Nephron progenitor cell (in vitro differentiated cells): ENCODE measurements at regions not wholly inside any gene's neighbourhood (a gene's known extent, or its start where the extent isn't known, plus 50 kb on each side); places are given as distances from the start of the nearest gene placed in this dataset.

Experiments
- DNase-seq: peaks from one replicate; pipeline ENCODE4 v3.0.0; 2021
- H3K27ac Mint-ChIP-seq: 2 replicates; pipeline ENCODE4 v1.8.0; 2021; ENCODE audit warnings: mild to moderate bottlenecking, moderate library complexity, mixed read lengths
- H3K27me3 Mint-ChIP-seq: 2 replicates; pipeline ENCODE4 v1.8.0; 2021; ENCODE audit warnings: mild to moderate bottlenecking, low read depth, mixed read lengths; ENCODE audit not compliant: poor library complexity
- H3K36me3 Mint-ChIP-seq: 2 replicates; pipeline ENCODE4 v1.8.0; 2021; ENCODE audit warnings: low read depth, mixed read lengths
- H3K4me1 Mint-ChIP-seq: 2 replicates; pipeline ENCODE4 v1.8.0; 2021; ENCODE audit warnings: mixed read lengths
- H3K4me3 Mint-ChIP-seq: 2 replicates; pipeline ENCODE4 v1.8.0; 2021; ENCODE audit warnings: mild to moderate bottlenecking, moderate library complexity, mixed read lengths
- H3K9me3 Mint-ChIP-seq: 2 replicates; pipeline ENCODE4 v1.8.0; 2021; ENCODE audit warnings: mild to moderate bottlenecking, moderate library complexity, mixed read lengths
- CTCF ChIP-seq: fragments of 200-600 bp; sonication (generic); IDR thresholded peaks from 2 replicates; pipeline ENCODE4 v1.5.0; 2021; ENCODE audit warnings: antibody characterized with exemption

- peaks cover 59% of the 10 kb centered on the region for H3K9me3 Mint-ChIP-seq
- no peak overlapping the region for H3K4me3 Mint-ChIP-seq
- H3K4me1 Mint-ChIP-seq, result no peaks in the 10 kb centered on the region
- no peak overlapping the region for H3K27ac Mint-ChIP-seq
- H3K27me3 Mint-ChIP-seq, result no peaks in the 10 kb centered on the region
- TF ChIP-seq CTCF, result no peak
- no peaks in the 10 kb centered on the region for H3K36me3 Mint-ChIP-seq
- DNase-seq, result no peak
Measured at GRCh38 chr3:84223512-84223911, 735.3 kb upstream of the CADM2 start.

- no peak for DNase-seq
- no peaks in the 10 kb centered on the region for H3K27me3 Mint-ChIP-seq
- peaks cover 59% of the 10 kb centered on the region for H3K9me3 Mint-ChIP-seq
- no peaks in the 10 kb centered on the region for H3K4me1 Mint-ChIP-seq
- no peak overlapping the region for H3K4me3 Mint-ChIP-seq
- H3K27ac Mint-ChIP-seq, result no peak overlapping the region
- TF ChIP-seq CTCF, result no peak
- no peaks in the 10 kb centered on the region for H3K36me3 Mint-ChIP-seq
Measured at GRCh38 chr3:84224262-84224661, 734.5 kb upstream of the CADM2 start.

GRCh38 chr3:84236261-84236660, 722.5 kb upstream of the CADM2 start:
- H3K9me3 Mint-ChIP-seq, result peaks cover 15% of the 10 kb centered on the region
- TF ChIP-seq CTCF, result no peak
- no peaks in the 10 kb centered on the region for H3K36me3 Mint-ChIP-seq
- no peak overlapping the region for H3K4me3 Mint-ChIP-seq
- no peak for DNase-seq
- no peaks in the 10 kb centered on the region for H3K4me1 Mint-ChIP-seq
- H3K27ac Mint-ChIP-seq, result no peak overlapping the region
- peaks cover 3% of the 10 kb centered on the region for H3K27me3 Mint-ChIP-seq

GRCh38 chr3:84245789-84246188, 713.0 kb upstream of the CADM2 start:
- H3K4me3 Mint-ChIP-seq, result no peak overlapping the region
- H3K27ac Mint-ChIP-seq, result no peak overlapping the region
- H3K27me3 Mint-ChIP-seq, result no peaks in the 10 kb centered on the region
- no peaks in the 10 kb centered on the region for H3K9me3 Mint-ChIP-seq
- H3K36me3 Mint-ChIP-seq, result no peaks in the 10 kb centered on the region
- DNase-seq, result no peak
- TF ChIP-seq CTCF, result no peak
- no peaks in the 10 kb centered on the region for H3K4me1 Mint-ChIP-seq

- Mint-ChIP-seq H3K4me1 (no peaks in the 10 kb centered on the region), H3K27me3 (no peaks in the 10 kb centered on the region), H3K36me3 (no peaks in the 10 kb centered on the region), H3K4me3 (no peak overlapping the region), H3K9me3 (no peaks in the 10 kb centered on the region), H3K27ac (no peak overlapping the region)
- no peak for TF ChIP-seq CTCF
- DNase-seq, result no peak
Measured at GRCh38 chr3:84260596-84260995, 698.2 kb upstream of the CADM2 start.

GRCh38 chr3:84265768-84266167, 693.0 kb upstream of the CADM2 start:
- no peak for TF ChIP-seq CTCF
- Mint-ChIP-seq H3K9me3 (no peaks in the 10 kb centered on the region), H3K27me3 (no peaks in the 10 kb centered on the region)

More at GRCh38 chr3:84265768-84266167, 693.0 kb upstream of the CADM2 start:
- no peak overlapping the region for H3K4me3 Mint-ChIP-seq
- no peaks in the 10 kb centered on the region for H3K4me1 Mint-ChIP-seq
- no peak for DNase-seq
- H3K27ac Mint-ChIP-seq, result peak overlapping the region; percentile 9
- H3K36me3 Mint-ChIP-seq, result no peaks in the 10 kb centered on the region
